T1000 (cell line): ENCODE measurements at regions not wholly inside any gene's neighbourhood (a gene's known extent, or its start where the extent isn't known, plus 50 kb on each side); places are given as distances from the start of the nearest gene placed in this dataset.
"Not testable (repeated sequence)": the region's sequence is repeated elsewhere in the genome, so short reads cannot be mapped to it uniquely, and the experiment has no call there.

Experiments used
- DNase-seq: peaks from one replicate; lab custom pipeline; 2025; ENCODE audit warnings: mixed read lengths; lab: John Stamatoyannopoulos, UW

DNA sequence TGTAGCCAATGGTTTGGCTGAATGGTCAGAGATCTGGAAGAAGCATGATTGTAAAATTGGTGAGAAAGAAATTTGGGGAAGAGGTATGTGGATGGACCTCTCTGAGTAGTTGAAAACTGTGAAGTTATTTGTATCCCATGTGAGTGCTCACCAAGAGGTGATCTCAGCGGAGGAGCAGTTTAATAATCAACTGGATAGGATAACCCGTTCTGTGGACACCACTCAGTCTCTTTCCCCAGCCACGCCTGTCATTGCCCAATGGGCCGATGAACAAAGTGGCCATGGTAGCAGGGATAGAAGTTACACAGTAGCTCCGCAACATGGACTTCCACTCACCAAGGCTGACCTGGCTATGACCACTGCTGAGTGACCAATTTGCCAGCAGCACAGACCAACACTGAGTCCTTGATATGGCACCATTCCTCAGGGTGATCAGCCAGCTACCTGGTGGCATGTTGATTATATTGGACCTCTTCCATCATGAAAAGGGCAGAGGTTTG is 257.4 kb upstream of the ATXN7L3B start:
- DNase-seq: no peak

DNA sequence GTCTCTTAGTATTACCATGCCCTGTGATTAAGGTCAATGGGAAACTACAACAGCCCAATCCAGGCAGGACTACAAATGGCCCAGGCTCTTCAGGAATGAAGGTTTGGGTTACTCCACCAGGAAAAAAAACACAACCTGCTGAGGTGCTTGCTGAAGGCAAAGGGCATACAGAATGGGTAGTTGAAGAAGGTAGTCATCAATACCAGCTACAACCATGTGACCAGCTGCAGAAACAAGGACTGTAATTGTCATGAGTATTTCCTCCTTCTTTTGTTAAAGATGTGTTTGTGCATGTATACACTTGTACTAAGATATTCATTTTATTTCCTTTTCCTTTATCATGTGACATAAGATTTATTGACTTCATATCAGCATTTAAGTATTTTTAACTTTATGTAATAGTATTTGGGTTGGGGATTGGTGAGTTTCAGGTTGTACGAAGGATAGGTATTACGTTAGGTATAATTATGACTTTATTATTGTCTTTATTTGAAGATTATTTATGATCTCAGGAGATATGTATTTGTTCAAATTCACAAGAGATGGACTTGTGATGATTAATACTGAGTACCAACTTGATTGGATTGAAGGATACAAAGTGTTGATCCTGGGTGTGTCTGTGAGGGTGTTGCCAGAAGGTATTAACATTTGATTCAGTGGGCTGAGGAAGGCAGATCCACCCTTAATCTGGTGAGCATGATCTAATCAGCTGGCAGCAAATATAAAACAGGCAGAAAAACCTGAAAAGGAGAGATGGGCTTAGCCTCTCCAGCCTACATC is 256.0 kb upstream of the ATXN7L3B start:
- DNase-seq: not testable (repeated sequence)

DNA sequence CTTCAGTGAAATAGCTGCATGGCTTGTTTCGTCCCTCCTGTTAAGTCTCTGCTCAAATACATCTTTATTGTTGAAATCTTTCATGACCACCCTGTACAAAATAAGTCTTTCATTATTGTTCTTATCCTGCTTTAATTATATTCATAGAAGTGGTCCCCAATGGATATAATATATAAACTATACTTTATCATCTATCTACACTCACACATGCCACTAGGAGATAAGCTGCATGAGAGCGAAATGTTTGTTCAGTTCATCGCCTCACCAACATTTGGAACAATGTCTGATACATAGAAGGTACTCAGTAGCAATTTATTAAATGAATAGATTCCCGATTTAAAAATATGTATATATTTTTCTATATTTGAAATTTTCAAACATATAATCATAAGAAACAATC is 254.0 kb upstream of the ATXN7L3B start:
- no peak for DNase-seq

DNA sequence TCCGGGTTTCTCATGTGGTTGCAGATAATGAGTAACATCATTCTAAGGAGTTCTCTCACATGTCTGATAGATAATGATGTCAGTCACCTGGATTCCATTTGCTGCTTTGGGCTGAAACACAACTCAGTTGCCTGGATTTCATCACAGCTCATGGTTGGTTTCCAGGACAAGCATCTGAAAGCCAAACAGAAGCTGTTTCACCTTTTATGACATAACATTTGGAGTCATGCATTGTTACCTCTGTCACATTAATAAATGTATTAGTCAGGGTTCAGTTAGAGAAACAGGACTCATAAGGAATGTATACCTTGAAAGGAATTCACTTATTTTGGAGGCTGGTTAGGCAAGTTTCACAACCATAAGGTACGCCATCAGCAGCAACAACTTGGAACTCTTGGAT is 251.9 kb upstream of the ATXN7L3B start:
- DNase-seq: no peak

- no peak for DNase-seq
These were observed 251.4 kb upstream of the ATXN7L3B start for GRCh38 chr12:74286254-74286653.

GRCh38 chr12:74292351-74293194 is 245.1 kb upstream of the ATXN7L3B start:
- DNase-seq: no peak

GRCh38 chr12:74293689-74294131 is 243.9 kb upstream of the ATXN7L3B start:
- DNase-seq: no peak

DNA sequence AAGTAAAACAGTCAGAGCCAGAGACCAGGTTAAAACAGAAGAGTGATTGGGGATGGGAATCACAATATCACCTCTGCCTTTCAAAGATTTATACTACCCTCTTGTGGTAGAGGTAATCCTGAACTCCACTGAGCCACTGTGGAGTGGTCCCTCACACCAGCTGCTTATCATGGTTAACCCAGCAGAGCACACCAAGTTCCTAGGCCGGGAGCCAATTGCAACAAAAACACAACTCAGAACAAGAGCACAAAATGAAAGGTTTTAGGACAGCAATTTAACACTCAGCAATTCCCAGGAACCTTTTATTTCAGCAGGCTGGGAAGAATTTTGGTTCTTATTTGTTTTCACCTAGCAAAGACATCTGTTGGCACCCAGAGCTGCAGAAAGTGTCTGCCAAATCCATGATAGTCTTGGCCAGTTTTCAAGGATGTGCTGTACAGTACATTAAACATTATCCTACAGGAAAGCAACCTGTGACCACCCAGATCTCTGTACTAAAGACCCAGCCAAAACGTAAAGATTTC is 220.5 kb upstream of the ATXN7L3B start:
- no peak for DNase-seq

DNA sequence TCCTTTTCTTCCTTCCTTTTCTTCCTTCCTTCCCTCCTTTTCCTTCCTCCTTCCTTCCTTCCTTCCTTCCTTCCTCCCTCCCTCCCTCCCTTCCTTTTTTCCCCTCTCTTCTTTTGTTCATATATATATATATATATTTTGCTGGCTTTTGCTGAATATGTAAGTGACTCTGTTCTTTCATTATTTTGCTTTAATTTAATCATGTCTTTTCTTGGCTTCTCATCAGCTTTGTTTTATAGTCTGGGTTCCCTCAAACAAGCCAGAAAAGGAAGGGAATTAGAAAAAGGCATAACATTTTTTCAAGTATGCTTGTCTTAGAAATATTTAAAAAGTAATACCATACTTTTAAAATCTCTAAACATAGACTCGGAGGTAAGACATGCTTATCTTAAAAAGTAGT is 219.9 kb upstream of the ATXN7L3B start:
- DNase-seq: no peak

GRCh38 chr12:74319886-74320285 is 217.7 kb upstream of the ATXN7L3B start:
- no peak for DNase-seq

- no peak for DNase-seq
These were observed 216.3 kb upstream of the ATXN7L3B start for GRCh38 chr12:74321381-74321780.

DNA sequence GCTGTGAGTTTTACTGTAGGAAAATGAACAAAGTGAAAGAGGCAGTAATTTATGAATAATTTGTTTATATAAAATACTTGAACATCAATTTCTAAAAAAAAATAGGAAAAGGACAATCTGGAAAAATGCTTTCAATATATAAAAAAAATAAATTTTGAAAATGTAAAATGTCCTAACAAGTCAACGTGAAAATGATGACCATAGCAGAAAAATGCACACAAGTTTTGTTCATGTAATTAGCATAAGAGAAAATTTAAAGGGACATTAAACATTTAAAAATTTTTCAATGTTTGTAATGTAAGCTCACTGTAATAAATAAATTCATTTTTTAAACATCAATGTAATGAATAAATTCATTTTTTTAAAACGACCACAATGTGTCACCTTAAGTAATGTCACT is 214.8 kb upstream of the ATXN7L3B start:
- no peak for DNase-seq

DNA sequence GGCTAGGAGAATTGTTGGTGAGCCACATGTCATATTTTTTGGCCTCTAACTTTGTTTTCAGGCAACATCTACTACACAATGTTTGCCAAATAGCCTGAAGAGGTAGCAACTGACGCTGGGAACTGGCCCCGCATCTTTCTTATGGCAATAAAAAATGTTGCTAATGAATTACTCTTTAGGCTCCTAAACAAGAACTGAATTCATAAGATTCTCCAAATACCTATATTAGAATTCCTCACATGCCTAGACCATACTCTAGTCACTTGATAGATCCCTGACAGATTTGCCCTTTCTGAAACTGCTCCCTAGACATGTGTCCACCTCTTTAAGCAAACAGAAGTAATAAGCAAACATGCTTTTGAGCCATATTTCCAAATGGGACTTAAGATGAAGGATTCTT is 209.0 kb upstream of the ATXN7L3B start:
- no peak for DNase-seq

DNA sequence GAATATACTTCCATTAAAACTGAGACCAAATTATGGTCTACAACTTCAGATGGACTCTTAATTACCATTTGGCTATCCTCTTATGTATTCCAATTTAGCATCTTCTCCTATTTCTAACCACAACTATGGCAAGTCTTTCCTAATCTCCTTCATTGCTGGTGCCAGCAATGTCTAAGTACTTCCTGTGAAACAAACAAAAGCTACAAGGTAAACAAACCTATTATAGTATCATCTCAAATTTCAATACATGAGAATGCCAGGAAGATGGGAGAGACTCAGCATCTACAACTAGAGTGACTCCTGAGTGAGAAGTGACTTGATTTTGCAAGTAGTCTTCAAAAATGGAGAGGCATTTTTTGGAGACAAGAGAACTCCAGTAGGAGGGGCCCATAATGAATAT is 202.9 kb upstream of the ATXN7L3B start:
- no peak for DNase-seq

DNA sequence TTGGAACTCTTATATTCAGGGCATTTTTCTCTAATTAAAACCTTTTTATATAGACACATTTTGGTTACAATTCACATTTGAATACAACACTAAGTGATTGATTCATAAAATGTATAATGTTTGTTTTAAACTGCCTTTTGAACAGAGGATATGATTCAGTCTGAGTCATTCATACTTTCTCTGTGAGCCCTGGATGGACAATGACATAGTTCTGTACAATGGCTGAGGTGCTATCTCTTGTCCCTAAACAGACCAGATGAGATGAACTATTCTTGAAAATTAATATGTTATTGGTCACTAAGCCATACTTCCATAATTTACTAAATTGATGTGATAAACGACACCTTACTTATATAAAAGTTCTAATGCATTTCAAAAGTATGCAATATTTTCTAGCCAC is 199.7 kb upstream of the ATXN7L3B start:
- no peak for DNase-seq

- DNase-seq: no peak
These were observed 198.4 kb upstream of the ATXN7L3B start for GRCh38 chr12:74339211-74339610.

- DNase-seq: no peak
These were observed 187.7 kb upstream of the ATXN7L3B start for GRCh38 chr12:74349925-74350324.

DNA sequence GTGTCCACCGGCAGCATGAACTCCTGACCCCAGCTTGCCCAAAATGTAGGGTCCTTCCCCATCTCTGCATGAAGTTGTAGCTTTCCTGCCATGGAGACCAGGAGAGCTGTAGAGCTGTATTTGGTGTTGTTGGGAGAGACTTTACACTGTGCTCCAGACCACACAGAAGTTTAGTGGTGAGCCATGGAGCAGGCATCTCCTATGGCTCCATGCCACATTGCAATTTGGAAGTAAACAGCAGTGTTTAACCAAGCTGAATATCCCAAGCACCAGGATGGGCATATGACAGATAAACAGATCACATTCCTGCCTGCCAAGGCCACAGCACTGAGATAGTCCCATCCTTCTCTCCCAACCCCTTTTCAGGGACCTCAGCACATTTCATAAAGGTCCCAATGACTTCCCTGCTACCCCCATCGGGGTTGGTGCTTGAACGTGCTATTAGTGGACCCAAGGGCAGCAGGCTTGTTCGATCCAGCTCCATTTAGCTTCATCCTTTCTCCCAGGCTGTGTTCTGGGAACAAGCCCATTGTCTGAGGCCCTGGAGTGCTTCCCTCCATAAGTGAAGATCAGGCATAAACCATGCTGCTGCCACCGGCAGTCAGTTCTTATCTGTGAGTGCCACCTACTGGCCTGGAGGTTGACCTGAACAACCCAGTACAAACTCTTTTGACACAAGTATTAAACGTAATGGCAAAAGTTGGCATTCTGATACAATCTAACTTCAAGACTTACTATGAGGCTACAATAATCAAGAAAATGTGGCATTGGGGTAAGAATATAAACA is 172.3 kb upstream of the ATXN7L3B start:
- no peak for DNase-seq

- DNase-seq: no peak
These were observed 166.9 kb upstream of the ATXN7L3B start for GRCh38 chr12:74370608-74371216.

GRCh38 chr12:74379114-74379513 is 158.5 kb upstream of the ATXN7L3B start:
- no peak for DNase-seq

GRCh38 chr12:74381958-74382357 is 155.7 kb upstream of the ATXN7L3B start:
- DNase-seq: no peak

DNA sequence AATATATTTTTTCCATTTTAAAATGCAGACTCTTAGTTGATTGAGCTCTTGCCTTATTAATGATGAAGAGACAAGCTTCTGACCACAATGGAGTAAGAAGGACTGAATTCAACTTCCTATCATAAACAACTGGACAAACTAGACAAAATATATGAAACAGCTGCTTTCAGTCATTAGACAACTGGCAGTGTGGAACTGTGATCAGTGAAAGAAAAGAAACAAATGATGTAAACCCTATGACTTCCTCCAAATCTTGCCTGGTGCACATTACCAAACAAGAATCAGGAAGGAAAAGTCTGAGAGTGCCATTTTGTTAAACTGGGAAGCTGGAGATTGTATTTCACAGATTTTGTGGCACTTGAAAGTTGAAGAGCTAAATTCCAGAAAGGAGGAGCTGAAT is 154.7 kb upstream of the ATXN7L3B start:
- no peak for DNase-seq
